Natural killer cell (primary cell): ENCODE measurements at regions not wholly inside any gene's neighbourhood (a gene's known extent, or its start where the extent isn't known, plus 50 kb on each side); places are given as distances from the start of the nearest gene placed in this dataset.

ENCODE experiments used
- ATAC-seq, 3 donors: fragments of 150-1000 bp in 2 of 3; fragments of 200-7000 bp in 1 of 3; cut with Tn5 transposase; 1 replicate in 1 of 3; 2 replicates in 2 of 3; pipeline ENCODE4 v1.10.0; 2021; ENCODE audit warnings: mild to moderate bottlenecking in 2 of 3, moderate library complexity in 2 of 3
- DNase-seq, 2 donors: peaks; one replicate each; pipeline versions ENCODE4 v3.0.0 to v3.0.0-alpha.2; 2013 to 2021; ENCODE audit warnings: mixed read lengths in 1 of 2
- H3K27ac ChIP-seq: one replicate; pipeline ENCODE4 v1.5.1; 2013; ENCODE audit warnings: mild to moderate bottlenecking, low read length
- H3K27me3 ChIP-seq: one replicate; pipeline ENCODE4 v1.6.1; 2013; ENCODE audit warnings: low read length; ENCODE audit not compliant: control insufficient read depth, insufficient read depth
- H3K36me3 ChIP-seq: one replicate; pipeline ENCODE4 v1.6.1; 2013; ENCODE audit warnings: low read length; ENCODE audit not compliant: control insufficient read depth, insufficient read depth
- H3K4me1 ChIP-seq: one replicate; pipeline ENCODE4 v1.6.1; 2013; ENCODE audit warnings: low read length; ENCODE audit not compliant: control insufficient read depth, insufficient read depth
- H3K4me3 ChIP-seq: one replicate; pipeline ENCODE4 v1.5.1; 2013; ENCODE audit warnings: low read length
- H3K9me3 ChIP-seq: one replicate; pipeline ENCODE4 v1.6.1; 2013; ENCODE audit warnings: low read length; ENCODE audit not compliant: control insufficient read depth, insufficient read depth
- H3K27ac Mint-ChIP-seq, 2 donors: one replicate each; pipeline ENCODE4 v1.8.0; 2022; ENCODE audit warnings: mild to moderate bottlenecking in 2 of 2, mixed read lengths in 2 of 2, moderate library complexity in 1 of 2
- H3K27me3 Mint-ChIP-seq, 2 donors: one replicate each; pipeline ENCODE4 v1.8.0; 2022; ENCODE audit warnings: low read depth in 2 of 2, mixed read lengths in 2 of 2
- H3K36me3 Mint-ChIP-seq: one replicate; pipeline ENCODE4 v1.8.0; 2022; ENCODE audit warnings: mixed read lengths
- H3K4me1 Mint-ChIP-seq, 2 donors: one replicate each; pipeline ENCODE4 v1.8.0; 2022; ENCODE audit warnings: mixed read lengths in 2 of 2
- H3K4me3 Mint-ChIP-seq: one replicate; pipeline ENCODE4 v1.8.0; 2022; ENCODE audit warnings: mild to moderate bottlenecking, moderate library complexity, mixed read lengths
- H3K9me3 Mint-ChIP-seq, 2 donors: one replicate each; pipeline ENCODE4 v1.8.0; 2022; ENCODE audit warnings: mixed read lengths in 2 of 2
- CTCF ChIP-seq: fragments of 200-600 bp; IDR thresholded peaks from one replicate; pipeline ENCODE4 v1.8.0; 2022; ENCODE audit warnings: antibody characterized with exemption
- WGBS: methylation state at CpG from one replicate; pipeline ENCODE4 v1.1.7; 2013; ENCODE audit warnings: missing lambda C conversion rate; ENCODE audit not compliant: insufficient coverage; 5-methylcytosine and 5-hydroxymethylcytosine counted together
- intact Hi-C: fragments of 100-400 bp; cut with micrococcal nuclease; formaldehyde crosslinking; loops from one replicate; pipeline ENCODE4 v1.14.2; 2022

- peak overlapping the region in 1 of 2 donors; percentile 29 for H3K27ac Mint-ChIP-seq
- WGBS = 32% methylated on average over 2 of the region's 2 CpGs
- no peaks in the 10 kb centered on the region for H3K9me3 Mint-ChIP-seq
- no peak for TF ChIP-seq CTCF
- ATAC-seq = peak in 2 of 3 donors; percentile 45 to 46
- Histone ChIP-seq H3K27me3 (no peaks in the 10 kb centered on the region), H3K4me1 (peaks cover 2% of the 10 kb centered on the region), H3K9me3 (no peaks in the 10 kb centered on the region), H3K36me3 (no peaks in the 10 kb centered on the region), H3K4me3 (peak overlapping the region; percentile 31), H3K27ac (peak overlapping the region; percentile 92)
- no peaks in the 10 kb centered on the region for H3K36me3 Mint-ChIP-seq
- H3K4me1 Mint-ChIP-seq = peaks cover 5 to 6% of the 10 kb centered on the region in 2 donors
- H3K27me3 Mint-ChIP-seq = no peaks in the 10 kb centered on the region
- H3K4me3 Mint-ChIP-seq = no peak overlapping the region
- intact Hi-C loops = no loop called here
- DNase-seq = peak in 1 of 2 donors; percentile 29
Measured at GRCh38 chr12:89927226-89927698, 218.6 kb upstream of the ATP2B1 start.

GRCh38 chr12:89924191-89924590, 215.6 kb upstream of the ATP2B1 start:
- H3K4me3 Mint-ChIP-seq = no peak overlapping the region
- ATAC-seq (no peak), DNase-seq (no peak)
- intact Hi-C loops = no loop called here
- H3K9me3 Mint-ChIP-seq = no peaks in the 10 kb centered on the region
- no peaks in the 10 kb centered on the region for H3K36me3 ChIP-seq
- no peaks in the 10 kb centered on the region for H3K9me3 ChIP-seq
- no peak for TF ChIP-seq CTCF
- H3K4me3 ChIP-seq = no peak overlapping the region
- no peak overlapping the region for H3K27ac ChIP-seq
- peaks cover 5 to 6% of the 10 kb centered on the region in 2 donors for H3K4me1 Mint-ChIP-seq
- WGBS = no CpG with 5 or more reads among the region's 2 CpGs
- no peaks in the 10 kb centered on the region for H3K27me3 Mint-ChIP-seq
- H3K27ac Mint-ChIP-seq = no peak overlapping the region
- peaks cover 2% of the 10 kb centered on the region for H3K4me1 ChIP-seq
- no peaks in the 10 kb centered on the region for H3K27me3 ChIP-seq
- H3K36me3 Mint-ChIP-seq = no peaks in the 10 kb centered on the region

- no peak for ATAC-seq
- Mint-ChIP-seq H3K9me3 (no peaks in the 10 kb centered on the region), H3K4me1 (peaks cover 5 to 11% of the 10 kb centered on the region in 2 donors), H3K27me3 (no peaks in the 10 kb centered on the region), H3K36me3 (no peaks in the 10 kb centered on the region), H3K27ac (no peak overlapping the region), H3K4me3 (no peak overlapping the region)
- intact Hi-C loops = no loop called here
- Histone ChIP-seq H3K4me1 (peaks cover 2% of the 10 kb centered on the region), H3K4me3 (no peak overlapping the region), H3K36me3 (no peaks in the 10 kb centered on the region), H3K27me3 (no peaks in the 10 kb centered on the region), H3K27ac (no peak overlapping the region), H3K9me3 (no peaks in the 10 kb centered on the region)
- TF ChIP-seq CTCF = no peak
- DNase-seq = no peak
Measured at GRCh38 chr12:89923091-89923490, 214.5 kb upstream of the ATP2B1 start.

GRCh38 chr12:89920866-89921265, 212.2 kb upstream of the ATP2B1 start:
- Mint-ChIP-seq H3K9me3 (no peaks in the 10 kb centered on the region), H3K4me1 (peaks cover 0 to 5% of the 10 kb centered on the region in 2 donors), H3K27me3 (no peaks in the 10 kb centered on the region), H3K4me3 (no peak overlapping the region), H3K36me3 (no peaks in the 10 kb centered on the region), H3K27ac (no peak overlapping the region)
- DNase-seq (no peak), ATAC-seq (no peak)
- no peak for TF ChIP-seq CTCF
- no peaks in the 10 kb centered on the region for H3K4me1 ChIP-seq
- intact Hi-C loops = no loop called here
- no peaks in the 10 kb centered on the region for H3K27me3 ChIP-seq
- WGBS = 93% methylated on average over 3 of the region's 6 CpGs
- no peak overlapping the region for H3K4me3 ChIP-seq
- no peaks in the 10 kb centered on the region for H3K36me3 ChIP-seq
- H3K9me3 ChIP-seq = no peaks in the 10 kb centered on the region
- no peak overlapping the region for H3K27ac ChIP-seq
